GM12892 (cell line): ENCODE measurements at regions not wholly inside any gene's neighbourhood (a gene's known extent, or its start where the extent isn't known, plus 50 kb on each side); places are given as distances from the start of the nearest gene placed in this dataset.

Experiments
- POLR2A ChIP-seq: IDR thresholded peaks from 2 replicates; pipeline ENCODE4 v1.6.1; 2011; ENCODE audit warnings: low read depth, low read length, control low read depth
- POLR2AphosphoS5 ChIP-seq: IDR thresholded peaks from 2 replicates; pipeline ENCODE4 v1.6.1; 2011; ENCODE audit warnings: low read depth, low read length, control low read depth

DNA sequence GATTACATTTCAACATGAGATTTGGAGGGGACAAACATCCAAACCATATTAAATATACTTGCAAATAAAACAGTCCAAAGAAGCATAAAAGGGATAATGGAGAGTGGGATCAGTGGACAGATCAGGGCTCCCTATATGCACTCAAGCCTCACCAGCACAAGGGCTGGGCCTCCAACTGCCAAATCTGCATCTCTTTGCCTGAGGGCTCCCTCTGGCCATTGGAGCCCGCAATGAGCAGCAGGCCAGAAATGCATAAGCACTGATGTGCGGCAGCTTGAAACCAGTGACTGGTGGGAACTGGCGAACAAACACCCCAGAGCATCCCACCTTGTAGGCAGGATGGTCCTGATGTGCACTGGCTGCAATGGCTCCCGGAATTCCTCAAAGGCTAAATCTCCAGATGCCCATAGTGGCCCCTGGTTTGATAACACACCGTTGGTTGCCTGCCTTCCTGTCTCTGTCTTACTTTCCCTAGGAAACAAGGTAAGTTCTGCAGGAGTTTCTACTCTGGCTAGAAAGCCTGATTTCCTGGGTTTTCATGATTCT, 55.9 kb upstream of the POMGNT2 start:
- TF ChIP-seq POLR2AphosphoS5: no peak
- TF ChIP-seq POLR2A: no peak
